ENCODE measurements at regions not wholly inside any gene's neighbourhood (a gene's known extent, or its start where the extent isn't known, plus 50 kb on each side); places are given as distances from the start of the nearest gene placed in this dataset.

GRCh38 chr4:53855581-53856250 is 208.7 kb downstream of the CHIC2 start:
- no peak overlapping the region for H3K56ac ChIP-seq (ENCODE audit: low read length)
- H2BK120ac ChIP-seq (ENCODE audit: low read depth, low read length) = no peak overlapping the region
- H3K18ac ChIP-seq (ENCODE audit: low read length) = no peak overlapping the region
- H3K4me3 ChIP-seq (ENCODE audit: low read length) = no peak overlapping the region
- H3K4me1 ChIP-seq (ENCODE audit: control insufficient read depth, low read depth, low read length) = no peaks in the 10 kb centered on the region
- no peak overlapping the region for H3K9ac ChIP-seq (ENCODE audit: low read length)
- H3K4ac ChIP-seq (ENCODE audit: low read depth, low read length) = no peak overlapping the region
- H4K5ac ChIP-seq (ENCODE audit: low read length) = no peak overlapping the region
- no CpG with 5 or more reads among the region's 6 CpGs for WGBS (ENCODE audit: extremely low coverage, insufficient coverage, low lambda C conversion rate)
- H2BK5ac ChIP-seq (ENCODE audit: low read length) = no peak overlapping the region
- H3K27ac ChIP-seq (ENCODE audit: low read depth, low read length) = no peak overlapping the region
- no peak overlapping the region for H2BK15ac ChIP-seq (replicated peaks; ENCODE audit: low read depth)
- no peak overlapping the region for H2AK5ac ChIP-seq (ENCODE audit: low read length)
- no peaks in the 10 kb centered on the region for H3K79me1 ChIP-seq (ENCODE audit: low read length)
- no peaks in the 10 kb centered on the region for H3K27me3 ChIP-seq (ENCODE audit: insufficient read depth, low read length, poor library complexity)
- H3K4me2 ChIP-seq (ENCODE audit: low read length) = no peak overlapping the region
- no peak for DNase-seq
- H3K79me2 ChIP-seq (ENCODE audit: control insufficient read depth, insufficient read depth, low read length) = no peaks in the 10 kb centered on the region
- no peak overlapping the region for H4K8ac ChIP-seq (ENCODE audit: low read depth, low read length)
- H3K36me3 ChIP-seq (ENCODE audit: control insufficient read depth, insufficient read depth, low read length) = no peaks in the 10 kb centered on the region
- no peak overlapping the region for H3K23ac ChIP-seq (ENCODE audit: low read length)

- Histone ChIP-seq H4K5ac (ENCODE audit: low read length) (no peak overlapping the region), H3K4me2 (ENCODE audit: low read length) (no peak overlapping the region), H2AK5ac (ENCODE audit: low read length) (no peak overlapping the region), H3K79me1 (ENCODE audit: low read length) (no peaks in the 10 kb centered on the region), H3K9ac (ENCODE audit: low read length) (no peak overlapping the region), H3K4me3 (ENCODE audit: low read length) (no peak overlapping the region), H3K4me1 (ENCODE audit: control insufficient read depth, low read depth, low read length) (no peaks in the 10 kb centered on the region), H3K27me3 (ENCODE audit: insufficient read depth, low read length, poor library complexity) (no peaks in the 10 kb centered on the region), H3K79me2 (ENCODE audit: control insufficient read depth, insufficient read depth, low read length) (no peaks in the 10 kb centered on the region), H3K27ac (ENCODE audit: low read depth, low read length) (no peak overlapping the region), H3K56ac (ENCODE audit: low read length) (no peak overlapping the region), H4K8ac (ENCODE audit: low read depth, low read length) (no peak overlapping the region), H3K4ac (ENCODE audit: low read depth, low read length) (no peak overlapping the region), H3K36me3 (ENCODE audit: control insufficient read depth, insufficient read depth, low read length) (no peaks in the 10 kb centered on the region), H2BK5ac (ENCODE audit: low read length) (no peak overlapping the region), H3K18ac (ENCODE audit: low read length) (no peak overlapping the region), H2BK15ac (replicated peaks; ENCODE audit: low read depth) (no peak overlapping the region), H2BK120ac (ENCODE audit: low read depth, low read length) (no peak overlapping the region), H3K23ac (ENCODE audit: low read length) (no peak overlapping the region)
- no peak for DNase-seq
- no CpG with 5 or more reads among the region's 3 CpGs for WGBS (ENCODE audit: extremely low coverage, insufficient coverage, low lambda C conversion rate)
Measured at GRCh38 chr4:53854991-53855568, 209.3 kb downstream of the CHIC2 start.

- Histone ChIP-seq H2AK5ac (ENCODE audit: low read length) (no peak overlapping the region), H3K9ac (ENCODE audit: low read length) (no peak overlapping the region), H2BK120ac (ENCODE audit: low read depth, low read length) (no peak overlapping the region), H3K4me3 (ENCODE audit: low read length) (no peak overlapping the region), H3K23ac (ENCODE audit: low read length) (no peak overlapping the region), H3K4me1 (ENCODE audit: control insufficient read depth, low read depth, low read length) (no peaks in the 10 kb centered on the region), H3K79me1 (ENCODE audit: low read length) (no peaks in the 10 kb centered on the region), H3K27ac (ENCODE audit: low read depth, low read length) (no peak overlapping the region), H3K27me3 (ENCODE audit: insufficient read depth, low read length, poor library complexity) (no peaks in the 10 kb centered on the region), H3K36me3 (ENCODE audit: control insufficient read depth, insufficient read depth, low read length) (no peaks in the 10 kb centered on the region), H4K8ac (ENCODE audit: low read depth, low read length) (no peak overlapping the region), H3K4me2 (ENCODE audit: low read length) (no peak overlapping the region), H4K5ac (ENCODE audit: low read length) (no peak overlapping the region), H3K79me2 (ENCODE audit: control insufficient read depth, insufficient read depth, low read length) (no peaks in the 10 kb centered on the region), H2BK15ac (replicated peaks; ENCODE audit: low read depth) (no peak overlapping the region), H3K4ac (ENCODE audit: low read depth, low read length) (no peak overlapping the region), H2BK5ac (ENCODE audit: low read length) (no peak overlapping the region), H3K56ac (ENCODE audit: low read length) (no peak overlapping the region), H3K18ac (ENCODE audit: low read length) (no peak overlapping the region)
- DNase-seq = no peak
- WGBS (ENCODE audit: extremely low coverage, insufficient coverage, low lambda C conversion rate) = no CpG with 5 or more reads among the region's 5 CpGs
Measured at GRCh38 chr4:53852343-53852742, 212.1 kb downstream of the CHIC2 start.

- no peak overlapping the region for H3K27ac ChIP-seq (ENCODE audit: low read depth, low read length)
- H2BK5ac ChIP-seq (ENCODE audit: low read length) = no peak overlapping the region
- no peak overlapping the region for H2BK15ac ChIP-seq (replicated peaks; ENCODE audit: low read depth)
- no peaks in the 10 kb centered on the region for H3K79me2 ChIP-seq (ENCODE audit: control insufficient read depth, insufficient read depth, low read length)
- H3K4me3 ChIP-seq (ENCODE audit: low read length) = no peak overlapping the region
- H3K56ac ChIP-seq (ENCODE audit: low read length) = no peak overlapping the region
- no peaks in the 10 kb centered on the region for H3K79me1 ChIP-seq (ENCODE audit: low read length)
- H3K27me3 ChIP-seq (ENCODE audit: insufficient read depth, low read length, poor library complexity) = no peaks in the 10 kb centered on the region
- no peak overlapping the region for H4K5ac ChIP-seq (ENCODE audit: low read length)
- no peak overlapping the region for H3K4ac ChIP-seq (ENCODE audit: low read depth, low read length)
- H3K9ac ChIP-seq (ENCODE audit: low read length) = no peak overlapping the region
- H3K4me1 ChIP-seq (ENCODE audit: control insufficient read depth, low read depth, low read length) = peaks cover 4% of the 10 kb centered on the region
- H3K23ac ChIP-seq (ENCODE audit: low read length) = no peak overlapping the region
- no peak overlapping the region for H3K4me2 ChIP-seq (ENCODE audit: low read length)
- H3K36me3 ChIP-seq (ENCODE audit: control insufficient read depth, insufficient read depth, low read length) = no peaks in the 10 kb centered on the region
- H2AK5ac ChIP-seq (ENCODE audit: low read length) = no peak overlapping the region
- DNase-seq = no peak
- no peak overlapping the region for H2BK120ac ChIP-seq (ENCODE audit: low read depth, low read length)
- no peak overlapping the region for H3K18ac ChIP-seq (ENCODE audit: low read length)
- H4K8ac ChIP-seq (ENCODE audit: low read depth, low read length) = no peak overlapping the region
Measured at GRCh38 chr4:53847965-53848364, 216.4 kb downstream of the CHIC2 start.

GRCh38 chr4:53844551-53844950 is 219.9 kb downstream of the CHIC2 start:
- Histone ChIP-seq H2BK5ac (ENCODE audit: low read length) (no peak overlapping the region), H3K18ac (ENCODE audit: low read length) (no peak overlapping the region), H3K23ac (ENCODE audit: low read length) (no peak overlapping the region), H2AK5ac (ENCODE audit: low read length) (no peak overlapping the region), H3K4me2 (ENCODE audit: low read length) (no peak overlapping the region), H2BK120ac (ENCODE audit: low read depth, low read length) (no peak overlapping the region), H3K4me3 (ENCODE audit: low read length) (no peak overlapping the region), H3K4ac (ENCODE audit: low read depth, low read length) (no peak overlapping the region), H3K9ac (ENCODE audit: low read length) (no peak overlapping the region), H4K5ac (ENCODE audit: low read length) (no peak overlapping the region), H3K79me1 (ENCODE audit: low read length) (no peaks in the 10 kb centered on the region), H3K27me3 (ENCODE audit: insufficient read depth, low read length, poor library complexity) (no peaks in the 10 kb centered on the region), H3K56ac (ENCODE audit: low read length) (no peak overlapping the region), H4K8ac (ENCODE audit: low read depth, low read length) (no peak overlapping the region), H3K79me2 (ENCODE audit: control insufficient read depth, insufficient read depth, low read length) (no peaks in the 10 kb centered on the region), H3K27ac (ENCODE audit: low read depth, low read length) (no peak overlapping the region), H3K4me1 (ENCODE audit: control insufficient read depth, low read depth, low read length) (peaks cover 4% of the 10 kb centered on the region), H2BK15ac (replicated peaks; ENCODE audit: low read depth) (no peak overlapping the region), H3K36me3 (ENCODE audit: control insufficient read depth, insufficient read depth, low read length) (no peaks in the 10 kb centered on the region)
- no CpG with 5 or more reads among the region's 2 CpGs for WGBS (ENCODE audit: extremely low coverage, insufficient coverage, low lambda C conversion rate)
- DNase-seq = no peak

- no peak overlapping the region for H3K23ac ChIP-seq (ENCODE audit: low read length)
- H3K4me1 ChIP-seq (ENCODE audit: control insufficient read depth, low read depth, low read length) = peaks cover 4% of the 10 kb centered on the region
- H3K56ac ChIP-seq (ENCODE audit: low read length) = no peak overlapping the region
- H3K4me2 ChIP-seq (ENCODE audit: low read length) = no peak overlapping the region
- H3K9ac ChIP-seq (ENCODE audit: low read length) = no peak overlapping the region
- H3K4me3 ChIP-seq (ENCODE audit: low read length) = no peak overlapping the region
- H3K18ac ChIP-seq (ENCODE audit: low read length) = no peak overlapping the region
- no CpG with 5 or more reads among the region's 3 CpGs for WGBS (ENCODE audit: extremely low coverage, insufficient coverage, low lambda C conversion rate)
- H3K36me3 ChIP-seq (ENCODE audit: control insufficient read depth, insufficient read depth, low read length) = no peaks in the 10 kb centered on the region
- H3K27me3 ChIP-seq (ENCODE audit: insufficient read depth, low read length, poor library complexity) = no peaks in the 10 kb centered on the region
- H2BK120ac ChIP-seq (ENCODE audit: low read depth, low read length) = no peak overlapping the region
- H4K8ac ChIP-seq (ENCODE audit: low read depth, low read length) = no peak overlapping the region
- no peaks in the 10 kb centered on the region for H3K79me1 ChIP-seq (ENCODE audit: low read length)
- H3K79me2 ChIP-seq (ENCODE audit: control insufficient read depth, insufficient read depth, low read length) = no peaks in the 10 kb centered on the region
- H3K27ac ChIP-seq (ENCODE audit: low read depth, low read length) = no peak overlapping the region
- no peak overlapping the region for H2AK5ac ChIP-seq (ENCODE audit: low read length)
- H3K4ac ChIP-seq (ENCODE audit: low read depth, low read length) = no peak overlapping the region
- no peak overlapping the region for H2BK5ac ChIP-seq (ENCODE audit: low read length)
- H4K5ac ChIP-seq (ENCODE audit: low read length) = no peak overlapping the region
- DNase-seq = no peak
- no peak overlapping the region for H2BK15ac ChIP-seq (replicated peaks; ENCODE audit: low read depth)
Measured at GRCh38 chr4:53844133-53844532, 220.3 kb downstream of the CHIC2 start.
